Caco-2 (cell line): ENCODE measurements at regions not wholly inside any gene's neighbourhood (a gene's known extent, or its start where the extent isn't known, plus 50 kb on each side); places are given as distances from the start of the nearest gene placed in this dataset.

ENCODE experiments used
- BruUV-seq: library from RNA; stranded (reverse); fragments of 400-500 nt; replicated peaks from 2 replicates; lab custom pipeline; 2021; lab: Mats Ljungman, UMichigan
- CTCF ChIA-PET: fragments of 300-600 bp; sonication (Branson Sonifier 250); formaldehyde crosslinking; loops from one replicate; lab custom pipeline; 2022; ENCODE audit warnings: antibody characterized with exemption; lab: Charles Lee
- POLR2A ChIA-PET: fragments of 300-600 bp; sonication (Branson Sonifier 250); formaldehyde crosslinking; loops from one replicate; lab custom pipeline; 2022; ENCODE audit warnings: antibody characterized with exemption; lab: Charles Lee
- DNase-seq, 2 experiments: peaks; one replicate each; pipeline versions ENCODE4 v3.0.0 to v3.0.0-alpha.2; 2020 to 2022
- H3K27me3 ChIP-seq: replicated peaks from 2 replicates; pipeline ENCODE4 v1.6.0; 2011; ENCODE audit warnings: low read length; ENCODE audit not compliant: control insufficient read depth, insufficient read depth
- H3K36me3 ChIP-seq: 2 replicates; pipeline ENCODE4 v1.5.1; 2011; ENCODE audit warnings: low read length; ENCODE audit not compliant: control insufficient read depth, insufficient read depth
- H3K4me1 ChIP-seq: fragments of 250-450 bp; sonication (Bioruptor Pico); 2 replicates; pipeline ENCODE4 v1.5.1; 2020; ENCODE audit warnings: mild to moderate bottlenecking
- H3K4me3 ChIP-seq: 2 replicates; pipeline ENCODE4 v1.5.1; 2011; ENCODE audit warnings: low read depth, mild to moderate bottlenecking, control low read depth, low read length
- H3K9me3 ChIP-seq: fragments of 250-450 bp; sonication (Bioruptor Pico); 2 replicates; pipeline ENCODE4 v1.5.1; 2020; ENCODE audit warnings: mild to moderate bottlenecking, moderate library complexity
- H3K27ac Mint-ChIP-seq: one replicate; pipeline ENCODE4 v1.8.0; 2022; ENCODE audit warnings: mixed read lengths; ENCODE audit not compliant: unreplicated experiment
- H3K27me3 Mint-ChIP-seq: one replicate; pipeline ENCODE4 v1.8.0; 2022; ENCODE audit warnings: mixed read lengths; ENCODE audit not compliant: insufficient read depth, unreplicated experiment
- H3K36me3 Mint-ChIP-seq: one replicate; pipeline ENCODE4 v1.8.0; 2022; ENCODE audit warnings: mild to moderate bottlenecking, mixed read lengths; ENCODE audit not compliant: insufficient read depth, unreplicated experiment
- H3K4me1 Mint-ChIP-seq: one replicate; pipeline ENCODE4 v1.8.0; 2022; ENCODE audit warnings: low read depth, mixed read lengths; ENCODE audit not compliant: unreplicated experiment
- H3K4me3 Mint-ChIP-seq: one replicate; pipeline ENCODE4 v1.8.0; 2022; ENCODE audit warnings: mild to moderate bottlenecking, moderate library complexity, mixed read lengths; ENCODE audit not compliant: unreplicated experiment
- H3K9me3 Mint-ChIP-seq: one replicate; pipeline ENCODE4 v1.8.0; 2022; ENCODE audit warnings: mixed read lengths; ENCODE audit not compliant: unreplicated experiment
- intact Hi-C: fragments of 100-400 bp; cut with micrococcal nuclease; formaldehyde crosslinking; loops from one replicate; pipeline ENCODE4 v1.10.0; 2022; ENCODE audit not compliant: unreplicated experiment
- TF ChIP-seq, protein P1 (sequence below), 2 experiments: fragments of 200-600 bp in 1 of 2; IDR thresholded peaks; 1 replicate in 1 of 2; 2 replicates in 1 of 2; pipeline versions ENCODE4 v1.5.1 to v1.8.0; 2011 to 2022; ENCODE audit warnings: antibody characterized with exemption in 1 of 2, control low read depth in 1 of 2, inconsistent platforms in 1 of 2, low read depth in 1 of 2, low read length in 1 of 2, mild to moderate bottlenecking in 1 of 2, moderate library complexity in 1 of 2; ENCODE audit not compliant: insufficient read depth in 1 of 2, severe bottlenecking in 1 of 2, unreplicated experiment in 1 of 2

DNA sequence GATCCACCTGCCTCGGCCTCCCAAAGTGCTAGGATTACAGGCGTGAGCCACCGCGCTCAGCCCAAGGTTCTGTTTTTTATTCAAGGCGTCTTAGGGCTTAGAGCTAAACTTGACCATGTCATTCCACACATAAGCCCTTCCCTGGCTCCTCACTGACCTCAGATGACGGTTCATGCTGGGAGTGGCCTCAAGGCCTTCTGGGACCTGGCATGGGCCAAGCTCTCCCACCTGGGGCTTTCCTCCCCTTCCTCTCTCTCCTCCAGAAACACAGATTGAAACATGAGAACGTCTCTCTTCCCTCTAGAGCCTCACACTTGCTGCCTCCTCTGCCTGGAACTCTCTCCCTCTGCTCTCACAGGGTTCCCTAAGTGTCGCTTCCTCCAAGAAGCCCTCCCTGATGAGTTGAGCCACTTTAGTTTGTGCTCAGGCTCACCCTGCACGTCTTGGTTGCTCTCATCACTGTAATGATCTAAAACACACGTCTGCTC, 155.6 kb upstream of the IER5L start:
- peak overlapping the region; percentile 68 for H3K4me3 Mint-ChIP-seq
- ChIA-PET CTCF (interaction anchor here (0.5 to 1.3 kb wide), 7 partner anchors 8 to 446 kb away, joined by 3 to 9 read pairs (median 4); no protein-coding TSS in a partner anchor), POLR2A (interaction anchor here (0.7 to 2.1 kb wide), 11 partner anchors 10 to 162 kb away, joined by 3 to 13 read pairs (median 5); partner anchors contain the start of gene IER5L)
- intact Hi-C loops, result loop anchor here (2.0 to 5.0 kb wide), 4 partner anchors 79 to 274 kb away; partner anchors contain the start of gene IER5L
- Histone ChIP-seq H3K4me3 (no peak overlapping the region), H3K4me1 (peaks cover 27% of the 10 kb centered on the region), H3K27me3 (no peaks in the 10 kb centered on the region), H3K9me3 (peaks cover 7% of the 10 kb centered on the region; the same call in 1 of the 2 replicates), H3K36me3 (no peaks in the 10 kb centered on the region)
- H3K4me1 Mint-ChIP-seq, result peaks cover 19% of the 10 kb centered on the region
- peak; percentile 42 to 71 for DNase-seq
- no peaks in the 10 kb centered on the region for H3K27me3 Mint-ChIP-seq
- peaks cover 10% of the 10 kb centered on the region for H3K9me3 Mint-ChIP-seq
- H3K27ac Mint-ChIP-seq, result peak overlapping the region; percentile 98
- TF ChIP-seq, protein P1, sequence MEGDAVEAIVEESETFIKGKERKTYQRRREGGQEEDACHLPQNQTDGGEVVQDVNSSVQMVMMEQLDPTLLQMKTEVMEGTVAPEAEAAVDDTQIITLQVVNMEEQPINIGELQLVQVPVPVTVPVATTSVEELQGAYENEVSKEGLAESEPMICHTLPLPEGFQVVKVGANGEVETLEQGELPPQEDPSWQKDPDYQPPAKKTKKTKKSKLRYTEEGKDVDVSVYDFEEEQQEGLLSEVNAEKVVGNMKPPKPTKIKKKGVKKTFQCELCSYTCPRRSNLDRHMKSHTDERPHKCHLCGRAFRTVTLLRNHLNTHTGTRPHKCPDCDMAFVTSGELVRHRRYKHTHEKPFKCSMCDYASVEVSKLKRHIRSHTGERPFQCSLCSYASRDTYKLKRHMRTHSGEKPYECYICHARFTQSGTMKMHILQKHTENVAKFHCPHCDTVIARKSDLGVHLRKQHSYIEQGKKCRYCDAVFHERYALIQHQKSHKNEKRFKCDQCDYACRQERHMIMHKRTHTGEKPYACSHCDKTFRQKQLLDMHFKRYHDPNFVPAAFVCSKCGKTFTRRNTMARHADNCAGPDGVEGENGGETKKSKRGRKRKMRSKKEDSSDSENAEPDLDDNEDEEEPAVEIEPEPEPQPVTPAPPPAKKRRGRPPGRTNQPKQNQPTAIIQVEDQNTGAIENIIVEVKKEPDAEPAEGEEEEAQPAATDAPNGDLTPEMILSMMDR (IDR thresholded peaks at IDR 0.05; ENCODE audit: insufficient read depth in 1 of 2, low read depth in 1 of 2, low read length in 1 of 2, severe bottlenecking in 1 of 2, unreplicated experiment in 1 of 2), result no peak
- H3K36me3 Mint-ChIP-seq, result peaks cover 17% of the 10 kb centered on the region
- BruUV-seq, result TSS peak; percentile 97

DNA sequence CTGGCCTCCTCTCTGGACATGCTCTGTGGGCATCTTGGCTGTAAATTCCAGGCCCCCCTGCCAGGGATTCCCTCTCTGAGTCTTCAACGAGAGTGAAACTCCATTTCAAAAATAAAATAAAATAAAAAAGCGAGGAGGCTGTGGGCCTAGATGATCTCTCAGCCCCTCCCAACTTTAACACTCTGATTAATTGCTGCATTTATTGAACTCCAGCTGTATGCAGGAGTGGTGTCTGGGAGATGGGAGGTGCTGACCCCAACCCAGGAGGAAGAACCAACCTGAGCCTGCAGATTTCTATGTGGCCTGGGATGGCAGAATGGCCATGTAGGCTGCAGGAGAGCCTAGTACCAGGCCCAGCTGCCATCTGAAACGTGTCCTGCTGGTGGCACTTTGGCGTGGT, 154.5 kb upstream of the IER5L start:
- intact Hi-C loops, result loop anchor here (5.0 kb wide), 2 partner anchors 155 to 275 kb away; partner anchors contain the start of gene IER5L
- Histone ChIP-seq H3K4me1 (peaks cover 31% of the 10 kb centered on the region), H3K4me3 (no peak overlapping the region), H3K36me3 (no peaks in the 10 kb centered on the region), H3K27me3 (no peaks in the 10 kb centered on the region), H3K9me3 (peaks cover 7% of the 10 kb centered on the region; the same call in 1 of the 2 replicates)
- peaks cover 10% of the 10 kb centered on the region for H3K9me3 Mint-ChIP-seq
- peaks cover 22% of the 10 kb centered on the region for H3K4me1 Mint-ChIP-seq
- TF ChIP-seq, protein P1 (IDR thresholded peaks at IDR 0.05; ENCODE audit: insufficient read depth in 1 of 2, low read depth in 1 of 2, low read length in 1 of 2, severe bottlenecking in 1 of 2, unreplicated experiment in 1 of 2), result no peak
- no peaks in the 10 kb centered on the region for H3K27me3 Mint-ChIP-seq
- ChIA-PET CTCF (interaction anchor here (0.6 to 0.7 kb wide), 2 partner anchors 50 to 149 kb away, joined by 4 to 8 read pairs; no protein-coding TSS in a partner anchor), POLR2A (no interaction called here)
- BruUV-seq, result no TSS peak
- no peak for DNase-seq
- peaks cover 17% of the 10 kb centered on the region for H3K36me3 Mint-ChIP-seq
- peak overlapping the region; percentile 66 for H3K27ac Mint-ChIP-seq
- H3K4me3 Mint-ChIP-seq, result peak overlapping the region; percentile 42

DNA sequence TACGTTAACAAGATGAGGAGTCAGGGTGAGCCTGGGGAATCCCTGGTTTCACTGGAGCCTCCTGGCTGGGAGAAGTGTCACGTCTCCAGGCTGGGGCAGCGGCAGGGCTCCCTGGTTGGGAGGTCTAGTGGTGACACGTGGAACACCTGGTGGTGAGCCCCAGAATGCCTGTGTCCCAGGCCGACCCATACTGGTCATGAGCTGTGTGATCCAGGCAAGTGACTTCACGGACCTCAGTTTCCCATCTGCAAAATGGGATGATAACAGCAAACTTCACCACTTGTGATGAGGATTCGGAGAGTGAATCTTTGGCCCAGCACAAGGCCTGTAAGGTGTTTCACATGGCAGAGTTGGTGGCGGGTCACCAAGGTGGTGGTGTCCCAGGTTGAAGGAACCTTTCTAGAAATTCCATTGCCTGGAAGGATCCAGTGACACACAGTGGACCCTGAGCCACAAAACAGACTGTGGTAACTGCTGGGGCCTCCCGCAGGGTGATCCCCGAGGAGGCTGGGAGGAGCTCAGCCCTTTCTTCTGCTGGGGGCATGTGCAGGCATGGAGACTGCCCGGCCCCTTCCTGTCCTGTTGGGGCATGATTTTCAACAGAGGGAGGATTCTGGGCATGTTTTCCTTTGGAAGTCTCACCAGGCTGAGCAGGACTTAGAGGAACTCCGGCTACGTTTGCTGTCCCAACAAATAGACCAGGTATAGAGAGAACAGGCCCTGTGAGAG, 153.9 kb upstream of the IER5L start:
- intact Hi-C loops, result loop anchor here (5.0 kb wide), 2 partner anchors 155 to 275 kb away; partner anchors contain the start of gene IER5L
- H3K9me3 Mint-ChIP-seq, result peaks cover 10% of the 10 kb centered on the region

More for the DNA sequence above, 153.9 kb upstream of the IER5L start:
- DNase-seq, result no peak
- Mint-ChIP-seq H3K4me1 (peaks cover 26% of the 10 kb centered on the region), H3K4me3 (peak overlapping the region; percentile 42), H3K27ac (peak overlapping the region; percentile 66), H3K27me3 (no peaks in the 10 kb centered on the region), H3K36me3 (peaks cover 17% of the 10 kb centered on the region)
- CTCF ChIA-PET, result interaction anchor here (0.6 kb wide), 1 partner anchor 51 kb away, joined by 4 read pairs; no protein-coding TSS in a partner anchor
- no TSS peak for BruUV-seq
- H3K9me3 ChIP-seq, result peaks cover 7% of the 10 kb centered on the region; the same call in 1 of the 2 replicates
- POLR2A ChIA-PET, result interaction anchor here (0.6 kb wide), 1 partner anchor 154 kb away, joined by 3 read pairs; no protein-coding TSS in a partner anchor
- H3K36me3 ChIP-seq, result no peaks in the 10 kb centered on the region
- TF ChIP-seq, protein P1 (IDR thresholded peaks at IDR 0.05; ENCODE audit: insufficient read depth in 1 of 2, low read depth in 1 of 2, low read length in 1 of 2, severe bottlenecking in 1 of 2, unreplicated experiment in 1 of 2), result no peak
- no peak overlapping the region for H3K4me3 ChIP-seq
- no peaks in the 10 kb centered on the region for H3K27me3 ChIP-seq
- peaks cover 31% of the 10 kb centered on the region for H3K4me1 ChIP-seq
